ENCODE measurements at regions not wholly inside any gene's neighbourhood (a gene's known extent, or its start where the extent isn't known, plus 50 kb on each side); places are given as distances from the start of the nearest gene placed in this dataset.

- Histone ChIP-seq H3K27ac (ENCODE audit: low read length) (no peak overlapping the region), H3K4me3 (ENCODE audit: low read length) (no peak overlapping the region), H3K27me3 (replicated peaks; ENCODE audit: insufficient read depth, low read length) (no peaks in the 10 kb centered on the region), H2AFZ (ENCODE audit: low read length) (no peak overlapping the region), H4K20me1 (ENCODE audit: insufficient read depth, low read length) (no peaks in the 10 kb centered on the region), H3K36me3 (replicated peaks; ENCODE audit: insufficient read depth, low read length) (no peaks in the 10 kb centered on the region), H3K9ac (ENCODE audit: low read length) (no peak overlapping the region), H3K9me2 (replicated peaks; ENCODE audit: insufficient read depth, low read length) (no peaks in the 10 kb centered on the region; the same call in 1 of the 2 replicates), H3F3A (ENCODE audit: insufficient read depth, low read length) (no peaks in the 10 kb centered on the region), H3K79me2 (ENCODE audit: low read length) (no peaks in the 10 kb centered on the region), H3K4me1 (ENCODE audit: low read length) (no peaks in the 10 kb centered on the region), H3K9me3 (replicated peaks; ENCODE audit: insufficient read depth, low read length) (no peaks in the 10 kb centered on the region; the same call in 1 of the 2 replicates), H3K4me2 (ENCODE audit: low read depth, low read length) (no peak overlapping the region)
- TF ChIP-seq, protein P1, sequence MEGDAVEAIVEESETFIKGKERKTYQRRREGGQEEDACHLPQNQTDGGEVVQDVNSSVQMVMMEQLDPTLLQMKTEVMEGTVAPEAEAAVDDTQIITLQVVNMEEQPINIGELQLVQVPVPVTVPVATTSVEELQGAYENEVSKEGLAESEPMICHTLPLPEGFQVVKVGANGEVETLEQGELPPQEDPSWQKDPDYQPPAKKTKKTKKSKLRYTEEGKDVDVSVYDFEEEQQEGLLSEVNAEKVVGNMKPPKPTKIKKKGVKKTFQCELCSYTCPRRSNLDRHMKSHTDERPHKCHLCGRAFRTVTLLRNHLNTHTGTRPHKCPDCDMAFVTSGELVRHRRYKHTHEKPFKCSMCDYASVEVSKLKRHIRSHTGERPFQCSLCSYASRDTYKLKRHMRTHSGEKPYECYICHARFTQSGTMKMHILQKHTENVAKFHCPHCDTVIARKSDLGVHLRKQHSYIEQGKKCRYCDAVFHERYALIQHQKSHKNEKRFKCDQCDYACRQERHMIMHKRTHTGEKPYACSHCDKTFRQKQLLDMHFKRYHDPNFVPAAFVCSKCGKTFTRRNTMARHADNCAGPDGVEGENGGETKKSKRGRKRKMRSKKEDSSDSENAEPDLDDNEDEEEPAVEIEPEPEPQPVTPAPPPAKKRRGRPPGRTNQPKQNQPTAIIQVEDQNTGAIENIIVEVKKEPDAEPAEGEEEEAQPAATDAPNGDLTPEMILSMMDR (IDR thresholded peaks at IDR 0.05; ENCODE audit: low read length) = no peak
- TF ChIP-seq EZH2 (optimal IDR thresholded peaks at IDR 0.05; ENCODE audit: low read depth, low read length) (no peak), EZH2phosphoT487 (IDR thresholded peaks at IDR 0.05; ENCODE audit: low read length) (no peak)
- DNase-seq = no peak
Measured at GRCh38 chr4:126328914-126329313, 1014.2 kb downstream of the FAT4 start.

GRCh38 chr4:126338548-126338947 lies 1023.8 kb downstream of the FAT4 start:
- no peaks in the 10 kb centered on the region for H3F3A ChIP-seq (ENCODE audit: insufficient read depth, low read length)
- H3K27ac ChIP-seq (ENCODE audit: low read length) = no peak overlapping the region
- H4K20me1 ChIP-seq (ENCODE audit: insufficient read depth, low read length) = no peaks in the 10 kb centered on the region
- no peaks in the 10 kb centered on the region for H3K9me2 ChIP-seq (replicated peaks; ENCODE audit: insufficient read depth, low read length)
- TF ChIP-seq EZH2 (optimal IDR thresholded peaks at IDR 0.05; ENCODE audit: low read depth, low read length) (no peak), EZH2phosphoT487 (IDR thresholded peaks at IDR 0.05; ENCODE audit: low read length) (no peak)
- TF ChIP-seq, protein P1 (IDR thresholded peaks at IDR 0.05; ENCODE audit: low read length) = no peak
- no peak overlapping the region for H3K4me2 ChIP-seq (ENCODE audit: low read depth, low read length)
- no peak overlapping the region for H3K9ac ChIP-seq (ENCODE audit: low read length)
- no peaks in the 10 kb centered on the region for H3K4me1 ChIP-seq (ENCODE audit: low read length)
- DNase-seq = no peak
- H3K79me2 ChIP-seq (ENCODE audit: low read length) = no peaks in the 10 kb centered on the region
- no peaks in the 10 kb centered on the region for H3K9me3 ChIP-seq (replicated peaks; ENCODE audit: insufficient read depth, low read length)
- no peak overlapping the region for H3K4me3 ChIP-seq (ENCODE audit: low read length)
- H3K36me3 ChIP-seq (replicated peaks; ENCODE audit: insufficient read depth, low read length) = no peaks in the 10 kb centered on the region
- H2AFZ ChIP-seq (ENCODE audit: low read length) = no peak overlapping the region
- H3K27me3 ChIP-seq (replicated peaks; ENCODE audit: insufficient read depth, low read length) = no peaks in the 10 kb centered on the region

DNA sequence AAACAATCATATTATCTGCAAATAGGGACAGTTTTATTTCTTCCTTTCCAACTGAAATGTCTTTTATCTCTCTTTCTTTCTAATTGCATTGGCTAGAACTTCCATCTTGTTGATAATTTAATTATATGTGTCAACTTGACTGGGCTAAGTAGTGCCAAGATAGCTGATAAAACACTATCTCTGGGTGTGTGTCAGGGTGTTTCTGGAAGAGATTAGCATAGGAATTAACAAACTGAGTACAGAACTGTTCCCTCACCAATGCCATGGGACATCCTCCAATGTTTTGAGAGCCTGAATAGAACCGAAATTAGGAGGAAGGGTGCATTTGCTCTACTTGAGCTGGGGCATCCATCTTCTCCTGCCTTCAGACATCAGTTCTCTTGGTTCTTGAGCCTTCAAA lies 1027.2 kb downstream of the FAT4 start:
- Histone ChIP-seq H3K27me3 (replicated peaks; ENCODE audit: insufficient read depth, low read length) (no peaks in the 10 kb centered on the region), H3K27ac (ENCODE audit: low read length) (no peak overlapping the region), H3K4me2 (ENCODE audit: low read depth, low read length) (no peak overlapping the region), H3K9me2 (replicated peaks; ENCODE audit: insufficient read depth, low read length) (no peaks in the 10 kb centered on the region), H3K36me3 (replicated peaks; ENCODE audit: insufficient read depth, low read length) (no peaks in the 10 kb centered on the region), H4K20me1 (ENCODE audit: insufficient read depth, low read length) (no peaks in the 10 kb centered on the region), H3K4me1 (ENCODE audit: low read length) (no peaks in the 10 kb centered on the region), H3K9me3 (replicated peaks; ENCODE audit: insufficient read depth, low read length) (no peaks in the 10 kb centered on the region), H3F3A (ENCODE audit: insufficient read depth, low read length) (no peaks in the 10 kb centered on the region), H3K79me2 (ENCODE audit: low read length) (no peaks in the 10 kb centered on the region), H3K4me3 (ENCODE audit: low read length) (no peak overlapping the region), H2AFZ (ENCODE audit: low read length) (no peak overlapping the region), H3K9ac (ENCODE audit: low read length) (no peak overlapping the region)
- TF ChIP-seq, protein P1 (IDR thresholded peaks at IDR 0.05; ENCODE audit: low read length) = no peak
- no peak for TF ChIP-seq EZH2 (optimal IDR thresholded peaks at IDR 0.05; ENCODE audit: low read depth, low read length)
- no peak for TF ChIP-seq EZH2phosphoT487 (IDR thresholded peaks at IDR 0.05; ENCODE audit: low read length)
- no peak for DNase-seq
